IMR-90 (cell line): ENCODE measurements at regions not wholly inside any gene's neighbourhood (a gene's known extent, or its start where the extent isn't known, plus 50 kb on each side); places are given as distances from the start of the nearest gene placed in this dataset.

Experiments
- ATAC-seq: fragments of 200-7000 bp; cut with Tn5 transposase; 2 replicates; pipeline ENCODE4 v1.9.1; 2020; ENCODE audit warnings: low read depth, mild to moderate bottlenecking, moderate library complexity
- BruUV-seq: library from RNA; stranded (reverse); fragments of 400-500 nt; replicated peaks from 2 replicates; lab custom pipeline; 2021; lab: Mats Ljungman, UMichigan
- CTCF ChIA-PET: fragments of 300-600 bp; formaldehyde crosslinking; extraction: SDS; loops from one replicate; lab custom pipeline; 2021; ENCODE audit warnings: antibody characterized with exemption; lab: Yijun Ruan, JAX
- POLR2A ChIA-PET: fragments of 300-600 bp; sonication (Branson Sonifier 250); formaldehyde crosslinking; loops from one replicate; lab custom pipeline; 2022; ENCODE audit warnings: antibody characterized with exemption; ENCODE audit not compliant: unreplicated experiment; lab: Charles Lee
- DNase-seq: peaks from one replicate; pipeline ENCODE4 v3.0.0; 2013
- H2AFZ ChIP-seq: replicated peaks from 2 replicates; pipeline ENCODE3; 2013; ENCODE audit warnings: low read length, mild to moderate bottlenecking; ENCODE audit not compliant: poor library complexity
- H2AK5ac ChIP-seq: 2 replicates; pipeline ENCODE4 v1.6.1; 2013; ENCODE audit warnings: low read depth, low read length, inconsistent platforms
- H2AK9ac ChIP-seq: replicated peaks from 2 replicates; pipeline ENCODE3; 2013; ENCODE audit warnings: mild to moderate bottlenecking, low read depth, low read length, moderate library complexity; ENCODE audit not compliant: poor library complexity
- H2BK120ac ChIP-seq: 2 replicates; pipeline ENCODE4 v1.6.1; 2013; ENCODE audit warnings: low read depth, low read length, inconsistent platforms
- H2BK15ac ChIP-seq: 3 replicates; pipeline ENCODE4 v1.6.1; 2013; ENCODE audit warnings: low read depth, low read length, inconsistent platforms
- H2BK20ac ChIP-seq: 2 replicates; pipeline ENCODE4 v1.6.1; 2013; ENCODE audit warnings: low read depth, mild to moderate bottlenecking, inconsistent platforms, low read length, moderate library complexity
- H2BK5ac ChIP-seq: 2 replicates; pipeline ENCODE4 v1.6.1; 2013; ENCODE audit warnings: mild to moderate bottlenecking, low read depth, low read length, inconsistent platforms; ENCODE audit not compliant: poor library complexity, severe bottlenecking
- H3K14ac ChIP-seq: replicated peaks from 2 replicates; pipeline ENCODE4 v1.6.1; 2013; ENCODE audit warnings: low read depth, low read length, inconsistent platforms
- H3K18ac ChIP-seq: 2 replicates; pipeline ENCODE4 v1.6.1; 2013; ENCODE audit warnings: low read depth, low read length, control low read depth
- H3K23ac ChIP-seq: 2 replicates; pipeline ENCODE4 v1.6.1; 2013; ENCODE audit warnings: low read depth, low read length, inconsistent platforms
- H3K27ac ChIP-seq: 2 replicates; pipeline ENCODE4 v1.5.1; 2013; ENCODE audit warnings: mild to moderate bottlenecking, control low read depth, low read length; ENCODE audit not compliant: insufficient read depth
- H3K27me3 ChIP-seq: 2 replicates; pipeline ENCODE4 v1.6.1; 2013; ENCODE audit warnings: low read length; ENCODE audit not compliant: control insufficient read depth, insufficient read depth
- H3K36me3 ChIP-seq: 2 replicates; pipeline ENCODE4 v1.6.1; 2013; ENCODE audit warnings: low read length, mixed read lengths; ENCODE audit not compliant: control insufficient read depth, insufficient read depth
- H3K4ac ChIP-seq: 2 replicates; pipeline ENCODE4 v1.6.1; 2013; ENCODE audit warnings: low read depth, low read length, inconsistent platforms
- H3K4me1 ChIP-seq: 2 replicates; pipeline ENCODE4 v1.6.1; 2013; ENCODE audit warnings: low read length, mixed read lengths; ENCODE audit not compliant: control insufficient read depth, insufficient read depth
- H3K4me2 ChIP-seq: 2 replicates; pipeline ENCODE4 v1.6.1; 2013; ENCODE audit warnings: low read depth, mild to moderate bottlenecking, control low read depth, low read length, moderate library complexity
- H3K4me3 ChIP-seq: 2 replicates; pipeline ENCODE4 v1.5.1; 2013; ENCODE audit warnings: low read depth, mild to moderate bottlenecking, control low read depth, low read length, moderate library complexity; ENCODE audit not compliant: insufficient read depth
- H3K56ac ChIP-seq: 2 replicates; pipeline ENCODE4 v1.6.1; 2013; ENCODE audit warnings: low read length, inconsistent platforms; ENCODE audit not compliant: insufficient read depth; ENCODE audit errors: extremely low read depth
- H3K79me1 ChIP-seq, 2 experiments: 2 replicates each; pipeline ENCODE4 v1.6.1; 2013; ENCODE audit warnings: low read length in 2 of 2, inconsistent platforms in 1 of 2, low read depth in 1 of 2
- H3K9ac ChIP-seq: 2 replicates; pipeline ENCODE4 v1.6.1; 2013; ENCODE audit warnings: low read depth, low read length, control low read depth
- H3K9me1 ChIP-seq: 2 replicates; pipeline ENCODE4 v1.6.1; 2013; ENCODE audit warnings: low read length, inconsistent platforms; ENCODE audit not compliant: insufficient read depth
- H3K9me3 ChIP-seq: 2 replicates; pipeline ENCODE4 v1.6.1; 2013; ENCODE audit warnings: low read length; ENCODE audit not compliant: control insufficient read depth, insufficient read depth
- H4K20me1 ChIP-seq: 2 replicates; pipeline ENCODE4 v1.6.1; 2013; ENCODE audit warnings: low read length, inconsistent platforms; ENCODE audit not compliant: insufficient read depth
- H4K5ac ChIP-seq: 2 replicates; pipeline ENCODE4 v1.6.1; 2013; ENCODE audit warnings: mild to moderate bottlenecking, low read depth, low read length, control low read depth
- H4K8ac ChIP-seq, 2 experiments: 2 replicates each; pipeline ENCODE4 v1.6.1; 2013; ENCODE audit warnings: low read depth in 2 of 2, low read length in 2 of 2, control low read depth in 1 of 2, inconsistent platforms in 1 of 2
- H4K91ac ChIP-seq: 2 replicates; pipeline ENCODE4 v1.6.1; 2013; ENCODE audit warnings: low read depth, low read length, inconsistent platforms; ENCODE audit not compliant: insufficient read depth
- BHLHE40 ChIP-seq: fragments of 150-350 bp; IDR thresholded peaks from 2 replicates; pipeline ENCODE4 v1.6.1; 2016; ENCODE audit warnings: mild to moderate bottlenecking, low read depth, low read length
- CEBPB ChIP-seq: IDR thresholded peaks from 2 replicates; pipeline ENCODE4 v1.6.1; 2012; ENCODE audit warnings: low read depth, low read length, improper control_type of control experiment
- CHD1 ChIP-seq: IDR thresholded peaks from 2 replicates; pipeline ENCODE4 v1.6.1; 2012; ENCODE audit warnings: low read depth, low read length, improper control_type of control experiment
- CTCF ChIP-seq: conservative IDR thresholded peaks from 2 replicates; pipeline ENCODE4 v1.5.1; 2012; ENCODE audit warnings: mild to moderate bottlenecking, low read depth, low read length, improper control_type of control experiment
- ELK1 ChIP-seq: fragments of 150-350 bp; IDR thresholded peaks from 2 replicates; pipeline ENCODE4 v1.6.1; 2016; ENCODE audit warnings: low read depth, mild to moderate bottlenecking, low read length, moderate library complexity, borderline replicate concordance
- FOS ChIP-seq: fragments of 150-350 bp; IDR thresholded peaks from 2 replicates; pipeline ENCODE4 v1.6.1; 2016; ENCODE audit warnings: low read depth, low read length
- MAFK ChIP-seq: IDR thresholded peaks from 2 replicates; pipeline ENCODE4 v1.6.1; 2012; ENCODE audit warnings: low read depth, low read length, improper control_type of control experiment
- MAZ ChIP-seq: IDR thresholded peaks from 2 replicates; pipeline ENCODE4 v1.6.1; 2012; ENCODE audit warnings: low read depth, mild to moderate bottlenecking, low read length, improper control_type of control experiment, moderate library complexity, borderline replicate concordance
- MXI1 ChIP-seq: IDR thresholded peaks from 2 replicates; pipeline ENCODE4 v1.6.1; 2012; ENCODE audit warnings: low read depth, mild to moderate bottlenecking, low read length, moderate library complexity, borderline replicate concordance
- NFE2L2 ChIP-seq: fragments of 150-350 bp; IDR thresholded peaks from 2 replicates; pipeline ENCODE4 v1.6.1; 2016; ENCODE audit warnings: low read depth, mild to moderate bottlenecking, low read length
- POLR2A ChIP-seq: IDR thresholded peaks from 2 replicates; pipeline ENCODE4 v1.6.1; 2012; ENCODE audit warnings: mild to moderate bottlenecking, low read depth, low read length
- RAD21 ChIP-seq: IDR thresholded peaks from 2 replicates; pipeline ENCODE4 v1.6.1; 2012; ENCODE audit warnings: low read length, improper control_type of control experiment
- RCOR1 ChIP-seq: IDR thresholded peaks from 2 replicates; pipeline ENCODE4 v1.6.1; 2012; ENCODE audit warnings: mild to moderate bottlenecking, low read length, improper control_type of control experiment; ENCODE audit not compliant: insufficient replicate concordance
- RFX5 ChIP-seq: IDR thresholded peaks from 2 replicates; pipeline ENCODE4 v1.8.0; 2012; ENCODE audit warnings: low read depth, mild to moderate bottlenecking, low read length, moderate library complexity
- SMC3 ChIP-seq: fragments of 150-350 bp; IDR thresholded peaks from 2 replicates; pipeline ENCODE4 v1.6.1; 2016; ENCODE audit warnings: low read depth, mild to moderate bottlenecking, antibody characterized with exemption, low read length, moderate library complexity
- USF2 ChIP-seq: fragments of 150-350 bp; IDR thresholded peaks from 2 replicates; pipeline ENCODE4 v1.6.1; 2017; ENCODE audit warnings: mild to moderate bottlenecking, antibody characterized with exemption, low read length, low read depth
- WGBS, 2 experiments: methylation state at CpG; one replicate each; pipeline versions ENCODE4 v1.1.5 to v1.1.7; 2013; ENCODE audit warnings: missing lambda C conversion rate in 2 of 2; ENCODE audit not compliant: insufficient read length in 1 of 2; ENCODE audit errors: extremely low coverage in 2 of 2; 5-methylcytosine and 5-hydroxymethylcytosine counted together
- dilution Hi-C: fragments of 300-500 bp; cut with HindIII; formaldehyde crosslinking; loops from one replicate; pipeline ENCODE4 v1.14.3; 2018; ENCODE audit warnings: low sequenced_read_pairs; ENCODE audit not compliant: unreplicated experiment
- in situ Hi-C: fragments of 300-500 bp; cut with MboI; formaldehyde crosslinking; loops from 3 replicates; pipeline ENCODE4 v1.14.3; 2019; ENCODE audit warnings: low sequenced_read_pairs, inconsistent platforms, mixed read lengths
- intact Hi-C: fragments of 100-400 bp; cut with micrococcal nuclease; formaldehyde crosslinking; loops from 2 replicates; pipeline ENCODE4 v1.10.0; 2022

- POLR2A ChIA-PET, result no interaction called here
- intact Hi-C loops (no loop called here), in situ Hi-C loops (no loop called here), dilution Hi-C loops (no loop called here)
- Histone ChIP-seq H3K4me3 (no peak overlapping the region), H4K8ac (no peak overlapping the region), H3K9ac (no peak overlapping the region), H3K4me2 (no peak overlapping the region), H3K56ac (no peak overlapping the region), H2BK120ac (no peak overlapping the region), H3K27me3 (no peaks in the 10 kb centered on the region), H3K36me3 (no peaks in the 10 kb centered on the region), H3K79me1 (no peaks in the 10 kb centered on the region), H4K20me1 (no peaks in the 10 kb centered on the region), H3K4me1 (no peaks in the 10 kb centered on the region), H2BK15ac (no peak overlapping the region), H3K23ac (no peak overlapping the region), H3K4ac (no peak overlapping the region), H2AFZ (no peak overlapping the region), H2BK5ac (no peak overlapping the region), H2AK9ac (no peak overlapping the region), H4K5ac (no peak overlapping the region), H3K18ac (no peak overlapping the region), H4K91ac (no peak overlapping the region), H3K14ac (no peak overlapping the region), H3K9me3 (peaks cover 7% of the 10 kb centered on the region; the same call in 1 of the 2 replicates), H3K9me1 (no peaks in the 10 kb centered on the region), H3K27ac (no peak overlapping the region), H2AK5ac (no peak overlapping the region), H2BK20ac (no peak overlapping the region)
- CTCF ChIA-PET, result no interaction called here
- ATAC-seq (no peak), DNase-seq (no peak)
- no peak for TF ChIP-seq FOS
- TF ChIP-seq MXI1, result no peak
- TF ChIP-seq RCOR1, result no peak
- no peak for TF ChIP-seq MAFK
- TF ChIP-seq CEBPB, result no peak
- no peak for TF ChIP-seq BHLHE40
- no peak for TF ChIP-seq RAD21
- TF ChIP-seq SMC3, result no peak
- TF ChIP-seq CTCF, result no peak
- TF ChIP-seq POLR2A, result no peak
- TF ChIP-seq NFE2L2, result no peak
- no peak for TF ChIP-seq ELK1
- no peak for TF ChIP-seq USF2
- no peak for TF ChIP-seq RFX5
- no peak for TF ChIP-seq CHD1
- TF ChIP-seq MAZ, result no peak
- BruUV-seq, result no TSS peak
- no CpG with 5 or more reads among the region's 1 CpG for WGBS, 2 experiments
Measured at GRCh38 chr9:106309925-106310324, 553.0 kb upstream of the ZNF462 start.
